ENCODE measurements at regions not wholly inside any gene's neighbourhood (a gene's known extent, or its start where the extent isn't known, plus 50 kb on each side); places are given as distances from the start of the nearest gene placed in this dataset.

DNA sequence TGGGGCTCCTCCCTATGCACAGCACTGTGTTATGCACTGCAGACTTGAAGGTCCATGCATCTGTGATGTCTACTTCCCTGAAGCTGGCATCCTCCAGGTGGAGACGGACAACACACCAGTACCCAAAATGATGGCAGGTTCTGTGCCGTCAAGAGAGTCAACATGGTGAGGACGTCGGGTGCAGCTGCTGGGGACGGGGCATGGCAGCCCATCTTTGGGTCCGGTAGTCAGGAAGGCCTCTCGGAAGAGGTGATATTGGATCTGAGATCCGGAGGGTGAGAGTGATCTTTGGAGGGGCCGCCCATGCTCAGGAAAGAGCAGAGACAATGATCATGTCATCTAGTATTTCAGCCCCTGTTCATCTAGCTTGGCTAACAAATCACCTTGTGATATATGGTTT is 104.1 kb downstream of the RIPK4 start:
- H3K9ac ChIP-seq (replicated peaks in 1 of 4; ENCODE audit: extremely low read depth in 1 of 4, low read depth in 3 of 4, low read length in 3 of 4): no peak overlapping the region
- no peak overlapping the region for H3K18ac ChIP-seq (ENCODE audit: extremely low read depth, low read length)
- no peak overlapping the region for H2BK5ac ChIP-seq (ENCODE audit: low read depth, low read length)
- H2BK20ac ChIP-seq (ENCODE audit: low read length): no peak overlapping the region
- no peaks in the 10 kb centered on the region for H3K79me1 ChIP-seq (ENCODE audit: low read depth, low read length)
- H2BK120ac ChIP-seq (replicated peaks; ENCODE audit: low read depth, low read length): no peak overlapping the region
- no peak for TF ChIP-seq EGR1 (IDR thresholded peaks at IDR 0.05; ENCODE audit: borderline replicate concordance, low read depth, low read length)
- no peak for TF ChIP-seq CEBPB (IDR thresholded peaks at IDR 0.05; ENCODE audit: low read depth, low read length)
- no peak for TF ChIP-seq YY1 (IDR thresholded peaks at IDR 0.05; ENCODE audit: low read depth, low read length)
- TF ChIP-seq SRF (IDR thresholded peaks at IDR 0.05; ENCODE audit: low read depth, low read length): no peak
- TF ChIP-seq NANOG (IDR thresholded peaks at IDR 0.05; ENCODE audit: insufficient read depth, low read depth, low read length, poor library complexity, severe bottlenecking): no peak
- no peak for TF ChIP-seq CREB1 (IDR thresholded peaks at IDR 0.05)
- TF ChIP-seq TEAD4 (IDR thresholded peaks at IDR 0.05; ENCODE audit: low read depth, low read length): no peak
- TF ChIP-seq CHD2 (IDR thresholded peaks at IDR 0.05; ENCODE audit: low read length): no peak
- TF ChIP-seq CTBP2 (IDR thresholded peaks at IDR 0.05; ENCODE audit: borderline replicate concordance, insufficient read depth, insufficient read length, low read length): no peak
- no peak for TF ChIP-seq RFX5 (IDR thresholded peaks at IDR 0.05; ENCODE audit: borderline replicate concordance, low read depth, low read length)
- no peak for TF ChIP-seq CBX5 (IDR thresholded peaks at IDR 0.05; ENCODE audit: low read depth, low read length)
- H3K27ac ChIP-seq (ENCODE audit: low read depth, low read length): no peak overlapping the region
- H4K20me1 ChIP-seq (replicated peaks in 1 of 2; ENCODE audit: control insufficient read depth in 1 of 2, insufficient read depth in 2 of 2, low read length in 2 of 2): no peaks in the 10 kb centered on the region
- H3K4me1 ChIP-seq (replicated peaks in 1 of 4; ENCODE audit: control insufficient read depth in 3 of 4, insufficient read depth in 4 of 4, low read length in 3 of 4): peaks cover 0 to 5% (median 0%) of the 10 kb centered on the region in 4 experiments; a peak in 1 of 7 replicates
- no peaks in the 10 kb centered on the region for H3K23me2 ChIP-seq (ENCODE audit: low read depth, low read length)
- no peaks in the 10 kb centered on the region; a peak in 2 of 7 replicates for H3K27me3 ChIP-seq (replicated peaks in 1 of 4; ENCODE audit: control insufficient read depth in 3 of 4, extremely low read depth in 1 of 4, insufficient read depth in 3 of 4, low read length in 3 of 4)
- WGBS, 2 experiments (ENCODE audit: extremely low coverage in 1 of 2, insufficient coverage in 1 of 2, insufficient read length in 1 of 2, insufficient replicate concordance in 2 of 2, low coverage in 1 of 2, low lambda C conversion rate in 2 of 2, missing lambda C conversion rate in 1 of 2): 97% methylated on average over 9 of the region's 9 CpGs; no CpG with 5 or more reads in 1 of the 2 experiments
- ChIA-PET POLR2A (ENCODE audit: partially characterized antibody) (no interaction called here), CTCF (ENCODE audit: partially characterized antibody) (interaction anchor here (1.0 to 2.5 kb wide), 8 partner anchors 30 to 158 kb away, joined by 3 to 8 read pairs (median 4); no protein-coding TSS in a partner anchor)
- H2AFZ ChIP-seq (ENCODE audit: low read length): no peak overlapping the region
- FAIRE-seq: no peak
- no peak overlapping the region for H3K23ac ChIP-seq (ENCODE audit: insufficient read length)
- no peaks in the 10 kb centered on the region for H3K36me3 ChIP-seq (ENCODE audit: control insufficient read depth in 2 of 4, insufficient read depth in 4 of 4, low read length in 3 of 4)
- H3K4me3 ChIP-seq (ENCODE audit: extremely low read depth in 1 of 4, insufficient read depth in 2 of 4, low read depth in 3 of 4, low read length in 4 of 4): no peak overlapping the region
- no peak overlapping the region for H2BK15ac ChIP-seq (ENCODE audit: low read length)
- H3K4ac ChIP-seq (replicated peaks; ENCODE audit: insufficient read length, low read depth, low read length): no peak overlapping the region
- no peak overlapping the region for H4K5ac ChIP-seq (ENCODE audit: insufficient read length, low read depth, low read length)
- H3K79me2 ChIP-seq (ENCODE audit: control insufficient read depth in 1 of 2, insufficient read depth in 2 of 2, low read length in 2 of 2): no peaks in the 10 kb centered on the region
- H3K9me3 ChIP-seq (ENCODE audit: insufficient read depth in 2 of 2, low read depth in 1 of 2, low read length in 1 of 2): no peaks in the 10 kb centered on the region
- H2BK12ac ChIP-seq (ENCODE audit: low read depth, low read length): no peak overlapping the region
- H3K14ac ChIP-seq (ENCODE audit: insufficient read length): no peak overlapping the region
- H3K4me2 ChIP-seq (ENCODE audit: insufficient read depth in 1 of 2, low read depth in 2 of 2, low read length in 2 of 2): no peak overlapping the region
- no peak overlapping the region for H2AK5ac ChIP-seq (ENCODE audit: low read depth, low read length)
- no peak overlapping the region for H4K91ac ChIP-seq (replicated peaks; ENCODE audit: insufficient read length, low read length)
- H3K56ac ChIP-seq (replicated peaks; ENCODE audit: insufficient read length, low read depth, low read length): no peak overlapping the region
- no peak for DNase-seq (ENCODE audit: low read depth in 1 of 2, low spot score in 2 of 2)
- no peak overlapping the region for H4K8ac ChIP-seq (ENCODE audit: extremely low read depth, insufficient read depth, low read length)

All from H1 (cell line).